HepG2 (cell line): ENCODE measurements at regions not wholly inside any gene's neighbourhood (a gene's known extent, or its start where the extent isn't known, plus 50 kb on each side); places are given as distances from the start of the nearest gene placed in this dataset.

Experiments
- ATAC-seq: fragments of 200-7000 bp; cut with Tn5 transposase; 3 replicates; pipeline ENCODE4 v1.9.1; 2020; ENCODE audit warnings: mild to moderate bottlenecking, moderate library complexity
- BruUV-seq: library from RNA; stranded (reverse); fragments of 400-500 nt; replicated peaks from 2 replicates; lab custom pipeline; 2021; lab: Mats Ljungman, UMichigan
- CTCF ChIA-PET: fragments of 300-600 bp; formaldehyde crosslinking; extraction: SDS; loops from one replicate; lab custom pipeline; 2021; ENCODE audit warnings: low total read pairs, inconsistent platforms, low intra/inter-chr PET ratio; lab: Yijun Ruan, JAX
- POLR2A ChIA-PET: fragments of 350-600 bp; sonication (Branson Sonifier 250); formaldehyde crosslinking; loops from one replicate; lab custom pipeline; 2020; ENCODE audit warnings: antibody characterized with exemption, inconsistent platforms; lab: Yijun Ruan, JAX
- DNase-seq: peaks from one replicate; pipeline ENCODE4 v3.0.0-alpha.2; 2015; ENCODE audit warnings: low spot score
- FAIRE-seq: peaks from 3 replicates; lab custom pipeline; 2011; peaks lifted over from hg19 to GRCh38; lab: Jason Lieb, UNC
- H2AFZ ChIP-seq: one replicate; pipeline ENCODE4 v1.6.1; 2011; ENCODE audit warnings: low read length, inconsistent platforms
- H3K27ac ChIP-seq: fragments of 300-600 bp; 3 replicates; pipeline ENCODE4 v1.8.0; 2011; ENCODE audit warnings: mixed run types, mild to moderate bottlenecking, mixed read lengths, low read length, inconsistent platforms; ENCODE audit not compliant: insufficient read depth; ENCODE audit errors: extremely low read length
- H3K27me3 ChIP-seq, 2 experiments: fragments of 200-600 bp in 1 of 2; 2 replicates in 1 of 2; 3 replicates in 1 of 2; pipeline versions ENCODE4 v1.6.0 to v1.8.0; 2011; ENCODE audit warnings: low read length in 2 of 2, mild to moderate bottlenecking in 2 of 2, moderate library complexity in 2 of 2, inconsistent platforms in 1 of 2; ENCODE audit not compliant: insufficient read depth in 2 of 2, control insufficient read depth in 1 of 2
- H3K36me3 ChIP-seq, 2 experiments: fragments of 200-600 bp in 1 of 2; replicated peaks in 1 of 2; 2 replicates in 1 of 2; 3 replicates in 1 of 2; pipeline versions ENCODE4 v1.5.1 to v1.8.0; 2011; ENCODE audit warnings: low read length in 2 of 2, inconsistent platforms in 1 of 2; ENCODE audit not compliant: insufficient read depth in 2 of 2, control insufficient read depth in 1 of 2
- H3K4me1 ChIP-seq: 2 replicates; pipeline ENCODE4 v1.5.1; 2012; ENCODE audit warnings: low read length, inconsistent platforms; ENCODE audit not compliant: insufficient read depth
- H3K4me2 ChIP-seq: 2 replicates; pipeline ENCODE4 v1.6.0; 2011; ENCODE audit warnings: low read depth, low read length, inconsistent platforms
- H3K4me3 ChIP-seq, 3 experiments: fragments of 200-600 bp in 1 of 3; sonication (generic), shearing (Covaris generic) in 1 of 3; replicated peaks in 1 of 3; 2 replicates each; pipeline ENCODE4 v1.5.1; 2011 to 2016; ENCODE audit warnings: low read length in 3 of 3, inconsistent platforms in 2 of 3, low read depth in 2 of 3, mild to moderate bottlenecking in 2 of 3, control low read depth in 1 of 3, mixed read lengths in 1 of 3; ENCODE audit not compliant: insufficient read depth in 1 of 3
- H3K79me2 ChIP-seq: one replicate; pipeline ENCODE4 v1.6.1; 2011; ENCODE audit warnings: low read length, inconsistent platforms; ENCODE audit not compliant: insufficient read depth
- H3K9ac ChIP-seq: 2 replicates; pipeline ENCODE4 v1.6.0; 2011; ENCODE audit warnings: mild to moderate bottlenecking, low read depth, low read length, inconsistent platforms; ENCODE audit not compliant: insufficient read depth
- H3K9me3 ChIP-seq: 2 replicates; pipeline ENCODE4 v1.5.1; 2012; ENCODE audit warnings: mild to moderate bottlenecking, low read length
- H4K20me1 ChIP-seq: 2 replicates; pipeline ENCODE4 v1.6.0; 2011; ENCODE audit warnings: inconsistent platforms, mild to moderate bottlenecking, low read length, moderate library complexity; ENCODE audit not compliant: insufficient read depth
- FIP1L1 ChIP-seq: fragments of 200-400 bp; formaldehyde crosslinking; IDR thresholded peaks from 2 replicates; pipeline ENCODE4 v1.6.1; 2018; ENCODE audit warnings: low read depth, mild to moderate bottlenecking, low read length, moderate library complexity, borderline replicate concordance; ENCODE audit not compliant: insufficient read depth
- GMEB2 ChIP-seq: IDR thresholded peaks from 2 replicates; pipeline ENCODE4 v1.6.1; 2016; ENCODE audit warnings: missing biosample characterization, missing genetic modification reagents, low read depth
- KIAA2018 ChIP-seq: sonication (generic); formaldehyde crosslinking; IDR thresholded peaks from 2 replicates; pipeline ENCODE4 v1.5.0; 2020; ENCODE audit warnings: mild to moderate bottlenecking, missing genetic modification reagents, borderline replicate concordance
- RBFOX2 ChIP-seq: fragments of 200-400 bp; formaldehyde crosslinking; IDR thresholded peaks from 2 replicates; pipeline ENCODE4 v1.6.1; 2017; ENCODE audit warnings: low read depth, mild to moderate bottlenecking, low read length
- RNF2 ChIP-seq: fragments of 450-650 bp; conservative IDR thresholded peaks from 2 replicates; pipeline ENCODE4 v1.6.1; 2016; ENCODE audit warnings: low read depth
- TCF7 ChIP-seq: sonication (generic); IDR thresholded peaks from 2 replicates; pipeline ENCODE4 v1.6.1; 2016; ENCODE audit warnings: antibody characterized with exemption, low read depth
- ZNF17 ChIP-seq: sonication (generic); formaldehyde crosslinking; IDR thresholded peaks from 2 replicates; pipeline ENCODE4 v1.5.0; 2020; ENCODE audit warnings: mild to moderate bottlenecking, missing genetic modification reagents
- ZNF230 ChIP-seq: sonication (generic); formaldehyde crosslinking; IDR thresholded peaks from 2 replicates; pipeline ENCODE4 v1.4.0; 2020; ENCODE audit warnings: mild to moderate bottlenecking, missing genetic modification reagents
- ZNF362 ChIP-seq: sonication (generic); formaldehyde crosslinking; IDR thresholded peaks from 2 replicates; pipeline ENCODE4 v1.4.0; 2020; ENCODE audit warnings: missing genetic modification reagents, mild to moderate bottlenecking, borderline replicate concordance
- ZNF782 ChIP-seq: sonication (generic); formaldehyde crosslinking; IDR thresholded peaks from 2 replicates; pipeline ENCODE4 v1.4.0; 2020; ENCODE audit warnings: missing genetic modification reagents, mild to moderate bottlenecking, borderline replicate concordance
- WGBS: methylation state at CpG from one replicate; pipeline ENCODE4 v1.1.6; 2017; ENCODE audit warnings: low lambda C conversion rate; 5-methylcytosine and 5-hydroxymethylcytosine counted together
- in situ Hi-C: cut with HindIII; loops from 2 replicates; pipeline ENCODE4 v1.10.0; 2017; ENCODE audit warnings: low pct_unique_long_range_greater_than_20kb; ENCODE audit not compliant: extremely low pct_ligation_motif_present
- intact Hi-C: fragments of 100-400 bp; cut with micrococcal nuclease; formaldehyde crosslinking; loops from one replicate; pipeline ENCODE4 v1.10.0; 2022; ENCODE audit not compliant: unreplicated experiment

- Histone ChIP-seq H2AFZ (no peak overlapping the region), H3K27me3 (no peaks in the 10 kb centered on the region; a peak in 1 of 5 replicates), H3K27ac (peak overlapping the region; percentile 96), H3K4me2 (peak overlapping the region; percentile 94), H3K4me1 (peaks cover 77% of the 10 kb centered on the region), H3K4me3 (peak overlapping the region in 2 of 3 experiments; percentile 10 to 56; a peak in 2 of 6 replicates), H3K9ac (peak overlapping the region; percentile 66), H3K79me2 (peaks cover 25% of the 10 kb centered on the region), H4K20me1 (no peaks in the 10 kb centered on the region), H3K36me3 (peaks cover 0 to 2% of the 10 kb centered on the region in 2 experiments; a peak in 1 of 5 replicates), H3K9me3 (no peaks in the 10 kb centered on the region)
- in situ Hi-C loops = no loop called here
- intact Hi-C loops = no loop called here
- no peak for DNase-seq
- ATAC-seq = no peak
- 9% methylated on average over 6 of the region's 6 CpGs for WGBS
- POLR2A ChIA-PET = interaction anchor here (0.7 to 10.5 kb wide), 13 partner anchors 13 to 329 kb away, joined by 3 to 431 read pairs (median 5); partner anchors contain the start of gene FOXQ1
- no peak for FAIRE-seq
- no TSS peak for BruUV-seq
- CTCF ChIA-PET = no interaction called here
- TF ChIP-seq ZNF362 = 0 out of 2 replicates have a peak, but pooled peaks have one; percentile 7
- no peak for TF ChIP-seq ZNF230 (CRISPR knock-in tag)
- no peak for TF ChIP-seq GMEB2 (CRISPR knock-in tag)
- TF ChIP-seq ZNF17 (CRISPR knock-in tag) = no peak
- no peak for TF ChIP-seq TCF7
- TF ChIP-seq RBFOX2 = peak; percentile 58; the same call in 1 of the 2 replicates
- TF ChIP-seq KIAA2018 (CRISPR knock-in tag) = no peak
- no peak for TF ChIP-seq ZNF782 (CRISPR knock-in tag)
- no peak for TF ChIP-seq FIP1L1
- TF ChIP-seq RNF2 = no peak
Measured at GRCh38 chr6:1230281-1230680, 81.6 kb upstream of the FOXQ1 start.
